ENCODE measurements at regions not wholly inside any gene's neighbourhood (a gene's known extent, or its start where the extent isn't known, plus 50 kb on each side); places are given as distances from the start of the nearest gene placed in this dataset.

DNA sequence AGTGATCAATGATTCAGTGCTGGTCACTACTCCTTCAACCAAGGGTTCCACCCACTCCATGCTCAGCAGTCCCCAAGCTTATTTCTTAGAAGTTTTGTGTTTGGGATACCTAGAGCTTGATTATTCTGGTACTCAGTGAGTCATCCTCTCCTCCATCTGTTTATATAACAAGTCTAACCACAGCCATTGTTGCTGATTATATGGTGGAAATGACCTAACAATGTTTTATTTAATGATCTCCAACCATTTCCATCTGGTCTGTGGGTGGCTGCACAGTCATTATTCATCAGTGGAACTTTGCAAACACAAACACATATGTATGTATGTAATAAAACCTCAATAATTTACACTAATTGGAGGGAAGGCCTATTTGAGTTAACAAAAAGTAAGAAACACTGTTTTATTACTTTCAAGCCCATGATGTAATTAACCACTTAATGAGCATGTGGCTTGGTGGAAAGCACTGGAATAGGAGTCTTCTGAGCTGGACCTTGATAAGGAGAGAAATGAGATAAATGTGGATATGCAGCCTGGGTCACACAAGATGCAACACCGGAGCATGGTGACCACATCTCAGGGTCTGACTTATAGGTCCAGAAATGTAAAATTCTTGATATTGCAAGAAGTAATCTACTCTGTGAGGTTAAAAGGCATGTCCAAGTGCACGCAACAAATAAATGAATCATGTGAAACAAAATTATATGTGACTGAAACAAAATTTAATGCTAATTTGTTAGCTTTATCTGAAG is 99.0 kb upstream of the WLS start:
- FAIRE-seq, result no peak
- Histone ChIP-seq H3K4ac (replicated peaks; ENCODE audit: insufficient read length, low read depth, low read length) (no peak overlapping the region), H4K91ac (replicated peaks; ENCODE audit: insufficient read length, low read length) (no peak overlapping the region), H3K27me3 (replicated peaks in 1 of 4; ENCODE audit: control insufficient read depth in 3 of 4, extremely low read depth in 1 of 4, insufficient read depth in 3 of 4, low read length in 3 of 4) (no peaks in the 10 kb centered on the region), H3K79me1 (ENCODE audit: low read depth, low read length) (no peaks in the 10 kb centered on the region), H3K4me1 (replicated peaks in 1 of 4; ENCODE audit: control insufficient read depth in 3 of 4, insufficient read depth in 4 of 4, low read length in 3 of 4) (no peaks in the 10 kb centered on the region), H3K79me2 (ENCODE audit: control insufficient read depth in 1 of 2, insufficient read depth in 2 of 2, low read length in 2 of 2) (no peaks in the 10 kb centered on the region), H4K20me1 (replicated peaks in 1 of 2; ENCODE audit: control insufficient read depth in 1 of 2, insufficient read depth in 2 of 2, low read length in 2 of 2) (no peaks in the 10 kb centered on the region), H3K36me3 (ENCODE audit: control insufficient read depth in 2 of 4, insufficient read depth in 4 of 4, low read length in 3 of 4) (no peaks in the 10 kb centered on the region), H2BK15ac (ENCODE audit: low read length) (no peak overlapping the region), H3K9ac (replicated peaks in 1 of 4; ENCODE audit: extremely low read depth in 1 of 4, low read depth in 3 of 4, low read length in 3 of 4) (no peak overlapping the region), H3K18ac (ENCODE audit: extremely low read depth, low read length) (no peak overlapping the region), H3K9me3 (ENCODE audit: insufficient read depth in 2 of 2, low read depth in 1 of 2, low read length in 1 of 2) (no peaks in the 10 kb centered on the region), H3K4me3 (ENCODE audit: extremely low read depth in 1 of 4, insufficient read depth in 2 of 4, low read depth in 3 of 4, low read length in 4 of 4) (no peak overlapping the region), H3K56ac (replicated peaks; ENCODE audit: insufficient read length, low read depth, low read length) (no peak overlapping the region), H4K5ac (ENCODE audit: insufficient read length, low read depth, low read length) (no peak overlapping the region), H2BK20ac (ENCODE audit: low read length) (no peak overlapping the region), H2BK5ac (ENCODE audit: low read depth, low read length) (no peak overlapping the region), H3K23me2 (ENCODE audit: low read depth, low read length) (no peaks in the 10 kb centered on the region), H4K8ac (ENCODE audit: extremely low read depth, insufficient read depth, low read length) (no peak overlapping the region), H3K14ac (ENCODE audit: insufficient read length) (no peak overlapping the region), H2BK120ac (replicated peaks; ENCODE audit: low read depth, low read length) (no peak overlapping the region), H2BK12ac (ENCODE audit: low read depth, low read length) (no peak overlapping the region), H3K4me2 (ENCODE audit: insufficient read depth in 1 of 2, low read depth in 2 of 2, low read length in 2 of 2) (no peak overlapping the region), H2AK5ac (ENCODE audit: low read depth, low read length) (no peak overlapping the region), H2AFZ (ENCODE audit: low read length) (no peak overlapping the region), H3K27ac (ENCODE audit: low read depth, low read length) (no peak overlapping the region), H3K23ac (ENCODE audit: insufficient read length) (no peak overlapping the region)
- DNase-seq (ENCODE audit: low read depth in 1 of 2, low spot score in 2 of 2), result no peak
- WGBS, 2 experiments (ENCODE audit: extremely low coverage in 1 of 2, insufficient coverage in 1 of 2, insufficient read length in 1 of 2, insufficient replicate concordance in 2 of 2, low coverage in 1 of 2, low lambda C conversion rate in 2 of 2, missing lambda C conversion rate in 1 of 2), result 83% methylated on average over 2 of the region's 2 CpGs; no CpG with 5 or more reads in 1 of the 2 experiments
- POLR2A ChIA-PET (ENCODE audit: partially characterized antibody), result no interaction called here
- TF ChIP-seq PHF8 (conservative IDR thresholded peaks at IDR 0.05; ENCODE audit: low read depth, low read length) (no peak), EZH2 (IDR thresholded peaks at IDR 0.05; ENCODE audit: low read depth, low read length, severe bottlenecking) (no peak), TAF1 (IDR thresholded peaks at IDR 0.05; ENCODE audit: low read depth, low read length) (no peak), POLR2A (IDR thresholded peaks at IDR 0.05; ENCODE audit: control extremely low read depth in 1 of 2, low read depth in 2 of 2, low read length in 2 of 2) (no peak), SRF (IDR thresholded peaks at IDR 0.05; ENCODE audit: low read depth, low read length) (no peak), RFX5 (IDR thresholded peaks at IDR 0.05; ENCODE audit: borderline replicate concordance, low read depth, low read length) (no peak), POU5F1 (IDR thresholded peaks at IDR 0.05; ENCODE audit: low read depth, low read length) (no peak)
- TF ChIP-seq, protein P1, sequence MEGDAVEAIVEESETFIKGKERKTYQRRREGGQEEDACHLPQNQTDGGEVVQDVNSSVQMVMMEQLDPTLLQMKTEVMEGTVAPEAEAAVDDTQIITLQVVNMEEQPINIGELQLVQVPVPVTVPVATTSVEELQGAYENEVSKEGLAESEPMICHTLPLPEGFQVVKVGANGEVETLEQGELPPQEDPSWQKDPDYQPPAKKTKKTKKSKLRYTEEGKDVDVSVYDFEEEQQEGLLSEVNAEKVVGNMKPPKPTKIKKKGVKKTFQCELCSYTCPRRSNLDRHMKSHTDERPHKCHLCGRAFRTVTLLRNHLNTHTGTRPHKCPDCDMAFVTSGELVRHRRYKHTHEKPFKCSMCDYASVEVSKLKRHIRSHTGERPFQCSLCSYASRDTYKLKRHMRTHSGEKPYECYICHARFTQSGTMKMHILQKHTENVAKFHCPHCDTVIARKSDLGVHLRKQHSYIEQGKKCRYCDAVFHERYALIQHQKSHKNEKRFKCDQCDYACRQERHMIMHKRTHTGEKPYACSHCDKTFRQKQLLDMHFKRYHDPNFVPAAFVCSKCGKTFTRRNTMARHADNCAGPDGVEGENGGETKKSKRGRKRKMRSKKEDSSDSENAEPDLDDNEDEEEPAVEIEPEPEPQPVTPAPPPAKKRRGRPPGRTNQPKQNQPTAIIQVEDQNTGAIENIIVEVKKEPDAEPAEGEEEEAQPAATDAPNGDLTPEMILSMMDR (IDR thresholded peaks at IDR 0.05; ENCODE audit: control extremely low read depth in 1 of 3, insufficient read depth in 1 of 3, low read depth in 1 of 3, low read length in 3 of 3), result no peak
- CTCF ChIA-PET (ENCODE audit: partially characterized antibody), result interaction anchor here (0.8 to 4.2 kb wide), 12 partner anchors 8 to 763 kb away, joined by 3 to 19 read pairs (median 4); no protein-coding TSS in a partner anchor
